ENCODE measurements at regions not wholly inside any gene's neighbourhood (a gene's known extent, or its start where the extent isn't known, plus 50 kb on each side); places are given as distances from the start of the nearest gene placed in this dataset.

DNA sequence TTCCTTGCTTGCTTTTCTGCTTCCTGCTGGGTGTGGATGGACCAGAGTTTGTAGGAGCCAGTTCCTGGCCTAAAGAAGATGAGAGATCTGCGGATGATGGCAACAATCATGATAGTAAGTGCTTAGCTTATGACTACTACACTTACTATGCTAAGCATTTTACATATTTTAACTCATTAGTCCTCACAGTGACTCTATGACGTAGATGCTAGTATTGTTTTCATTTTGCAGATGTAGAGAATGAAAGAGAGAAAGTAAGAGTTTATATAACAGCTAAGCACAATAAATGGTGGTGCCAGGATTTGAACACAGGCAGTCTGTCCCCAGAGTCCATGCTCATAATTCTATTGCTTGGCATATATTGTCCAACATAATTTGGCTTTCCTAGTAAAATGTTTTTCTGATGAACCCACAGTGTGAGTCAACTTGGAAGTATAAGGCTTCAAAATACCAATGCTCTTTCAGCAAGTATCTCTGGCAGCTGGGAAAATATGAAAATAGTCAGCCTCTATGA lies 363.2 kb upstream of the DDHD1 start (continued):
- TF ChIP-seq FIP1L1 (IDR thresholded peaks at IDR 0.05; ENCODE audit: low read depth, low read length, poor library complexity, severe bottlenecking) (no peak), CSDE1 (IDR thresholded peaks at IDR 0.05) (no peak), ZNF77 (CRISPR knock-in tag; IDR thresholded peaks at IDR 0.05) (no peak)

DNA sequence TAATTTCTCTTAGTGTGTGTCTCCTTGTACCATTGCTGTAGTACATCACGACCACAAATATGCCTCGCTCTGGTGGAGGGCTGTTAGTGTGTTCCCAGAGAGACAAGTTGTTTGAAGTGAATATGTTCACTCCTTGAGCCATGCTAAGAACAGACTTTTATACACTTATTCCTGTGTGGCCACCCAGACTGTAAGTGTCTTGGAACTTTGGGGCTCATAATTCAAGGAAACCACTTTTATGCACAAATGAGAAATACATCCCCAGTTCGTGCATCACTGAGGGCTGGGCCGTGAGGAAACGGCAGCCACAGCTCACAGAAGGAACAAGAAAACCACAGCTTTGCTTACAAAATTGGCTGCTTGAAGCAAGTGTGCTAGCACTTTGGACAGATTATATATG lies 362.2 kb upstream of the DDHD1 start:
- intact Hi-C loops (cut with micrococcal nuclease), result no loop called here
- Histone ChIP-seq H3K27me3 (ENCODE audit: control insufficient read depth in 2 of 2, insufficient read depth in 2 of 2, low read length in 2 of 2) (no peaks in the 10 kb centered on the region), H3K9me1 (ENCODE audit: control insufficient read depth, insufficient read depth, low read length) (no peaks in the 10 kb centered on the region), H3K9me3 (replicated peaks; ENCODE audit: control insufficient read depth, insufficient read depth, low read depth, low read length) (no peaks in the 10 kb centered on the region), H4K20me1 (replicated peaks; ENCODE audit: control insufficient read depth, insufficient read depth, low read length) (no peaks in the 10 kb centered on the region), H3K9ac (ENCODE audit: insufficient read depth in 1 of 2, low read depth in 2 of 2, low read length in 2 of 2) (no peak overlapping the region), H3K36me3 (ENCODE audit: control insufficient read depth, insufficient read depth, low read length) (no peaks in the 10 kb centered on the region), H2AFZ (ENCODE audit: low read depth, low read length) (no peak overlapping the region), H3K4me2 (ENCODE audit: insufficient read depth, low read length) (no peak overlapping the region), H3K4me3 (no peak overlapping the region), H3K27ac (ENCODE audit: extremely low read depth, low read depth, low read length) (no peak overlapping the region), H3K4me1 (replicated peaks in 1 of 2; ENCODE audit: control insufficient read depth in 2 of 2, insufficient read depth in 2 of 2, low read length in 2 of 2) (no peaks in the 10 kb centered on the region), H3K79me2 (ENCODE audit: control insufficient read depth, insufficient read depth, low read length) (no peaks in the 10 kb centered on the region)
- ChIA-PET POLR2A (no interaction called here), CTCF (ENCODE audit: low intra/inter-chr PET ratio) (no interaction called here)
- ATAC-seq (no peak), DNase-seq (ENCODE audit: extremely low read depth in 1 of 4, low spot score in 3 of 4) (no peak), FAIRE-seq (no peak)
- WGBS (ENCODE audit: insufficient coverage, low coverage, missing lambda C conversion rate), result 0% methylated on average over 5 of the region's 5 CpGs
- no TSS peak for BruUV-seq (replicated peaks)
- in situ Hi-C loops (cut with MboI), result no loop called here
- TF ChIP-seq TCF7L2 (IDR thresholded peaks at IDR 0.05; ENCODE audit: low read depth, low read length), result no peak
- TF ChIP-seq MEF2D (tag; conservative IDR thresholded peaks at IDR 0.05; ENCODE audit: low read depth), result no peak
- no peak for TF ChIP-seq ARID2 (IDR thresholded peaks at IDR 0.05)
- TF ChIP-seq TEAD1 (CRISPR knock-in tag; IDR thresholded peaks at IDR 0.05), result no peak
- TF ChIP-seq, protein P1, sequence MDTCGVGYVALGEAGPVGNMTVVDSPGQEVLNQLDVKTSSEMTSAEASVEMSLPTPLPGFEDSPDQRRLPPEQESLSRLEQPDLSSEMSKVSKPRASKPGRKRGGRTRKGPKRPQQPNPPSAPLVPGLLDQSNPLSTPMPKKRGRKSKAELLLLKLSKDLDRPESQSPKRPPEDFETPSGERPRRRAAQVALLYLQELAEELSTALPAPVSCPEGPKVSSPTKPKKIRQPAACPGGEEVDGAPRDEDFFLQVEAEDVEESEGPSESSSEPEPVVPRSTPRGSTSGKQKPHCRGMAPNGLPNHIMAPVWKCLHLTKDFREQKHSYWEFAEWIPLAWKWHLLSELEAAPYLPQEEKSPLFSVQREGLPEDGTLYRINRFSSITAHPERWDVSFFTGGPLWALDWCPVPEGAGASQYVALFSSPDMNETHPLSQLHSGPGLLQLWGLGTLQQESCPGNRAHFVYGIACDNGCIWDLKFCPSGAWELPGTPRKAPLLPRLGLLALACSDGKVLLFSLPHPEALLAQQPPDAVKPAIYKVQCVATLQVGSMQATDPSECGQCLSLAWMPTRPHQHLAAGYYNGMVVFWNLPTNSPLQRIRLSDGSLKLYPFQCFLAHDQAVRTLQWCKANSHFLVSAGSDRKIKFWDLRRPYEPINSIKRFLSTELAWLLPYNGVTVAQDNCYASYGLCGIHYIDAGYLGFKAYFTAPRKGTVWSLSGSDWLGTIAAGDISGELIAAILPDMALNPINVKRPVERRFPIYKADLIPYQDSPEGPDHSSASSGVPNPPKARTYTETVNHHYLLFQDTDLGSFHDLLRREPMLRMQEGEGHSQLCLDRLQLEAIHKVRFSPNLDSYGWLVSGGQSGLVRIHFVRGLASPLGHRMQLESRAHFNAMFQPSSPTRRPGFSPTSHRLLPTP (IDR thresholded peaks at IDR 0.05; ENCODE audit: borderline replicate concordance, extremely low read depth, insufficient read length), result no peak
- TF ChIP-seq, protein P2, sequence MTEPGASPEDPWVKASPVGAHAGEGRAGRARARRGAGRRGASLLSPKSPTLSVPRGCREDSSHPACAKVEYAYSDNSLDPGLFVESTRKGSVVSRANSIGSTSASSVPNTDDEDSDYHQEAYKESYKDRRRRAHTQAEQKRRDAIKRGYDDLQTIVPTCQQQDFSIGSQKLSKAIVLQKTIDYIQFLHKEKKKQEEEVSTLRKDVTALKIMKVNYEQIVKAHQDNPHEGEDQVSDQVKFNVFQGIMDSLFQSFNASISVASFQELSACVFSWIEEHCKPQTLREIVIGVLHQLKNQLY (CRISPR knock-in tag; conservative IDR thresholded peaks at IDR 0.05), result no peak
- no peak for TF ChIP-seq SAP30 (IDR thresholded peaks at IDR 0.05; ENCODE audit: borderline replicate concordance, insufficient read depth, low read depth, low read length, poor library complexity, severe bottlenecking)
- TF ChIP-seq E2F3 (CRISPR knock-in tag; IDR thresholded peaks at IDR 0.05), result no peak
- no peak for TF ChIP-seq KHSRP (IDR thresholded peaks at IDR 0.05)
- TF ChIP-seq GABPB2 (CRISPR knock-in tag; conservative IDR thresholded peaks at IDR 0.05), result no peak
- TF ChIP-seq DMBX1 (CRISPR knock-in tag; IDR thresholded peaks at IDR 0.05; ENCODE audit: borderline replicate concordance), result no peak
- no peak for TF ChIP-seq TSC22D4 (tag; IDR thresholded peaks at IDR 0.05)
- no peak for TF ChIP-seq CEBPG (CRISPR knock-in tag; IDR thresholded peaks at IDR 0.05)
- no peak for TF ChIP-seq CEBPG (tag; conservative IDR thresholded peaks at IDR 0.05 in 1 of 2, IDR thresholded peaks at IDR 0.05 in 1 of 2)
